ENCODE measurements at regions not wholly inside any gene's neighbourhood (a gene's known extent, or its start where the extent isn't known, plus 50 kb on each side); places are given as distances from the start of the nearest gene placed in this dataset.

DNA sequence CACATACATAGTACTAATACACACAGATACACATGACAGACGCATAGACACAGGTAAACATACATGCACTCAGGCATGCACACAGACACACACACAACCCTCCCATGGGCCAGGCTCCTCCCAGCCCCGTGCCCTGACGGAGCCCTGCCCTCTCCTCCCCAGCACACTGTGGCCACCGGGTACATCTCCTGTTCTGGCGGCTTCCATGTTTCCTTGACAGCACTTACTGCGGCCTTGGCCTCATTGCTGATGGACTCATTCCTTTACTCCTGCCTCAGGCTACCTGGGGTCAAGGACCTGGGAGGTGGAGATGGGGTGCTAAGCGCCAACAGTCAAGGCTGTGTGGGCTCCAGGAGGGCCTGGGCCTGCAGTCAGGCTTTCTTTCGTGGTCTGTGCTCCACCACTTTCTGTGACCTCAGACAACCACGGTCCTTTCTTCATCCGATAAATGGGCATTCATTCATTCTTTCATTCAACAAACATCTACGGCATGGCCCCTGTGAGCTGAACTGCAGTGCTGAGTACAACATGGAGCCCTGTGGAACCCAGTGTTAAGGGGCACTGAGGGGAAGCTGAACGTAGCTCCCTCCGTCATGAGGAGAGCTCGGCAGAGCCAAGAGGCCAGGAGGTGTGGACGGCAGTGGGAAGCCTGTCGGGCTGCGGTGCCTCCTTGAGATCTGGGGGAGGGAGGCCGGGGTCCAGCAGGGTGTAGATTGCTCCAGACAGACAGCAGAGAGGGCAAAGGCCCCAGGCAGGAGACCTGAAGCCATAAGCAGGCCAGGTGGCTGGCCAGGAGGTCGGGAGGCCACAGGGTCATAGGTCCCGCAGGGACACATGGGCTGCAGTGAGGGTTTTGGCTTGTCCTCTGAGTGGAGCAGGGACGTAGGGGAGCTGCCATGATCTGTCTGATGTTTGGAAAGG is 190.4 kb upstream of the HDAC4 start:
- TF ChIP-seq, protein P1, sequence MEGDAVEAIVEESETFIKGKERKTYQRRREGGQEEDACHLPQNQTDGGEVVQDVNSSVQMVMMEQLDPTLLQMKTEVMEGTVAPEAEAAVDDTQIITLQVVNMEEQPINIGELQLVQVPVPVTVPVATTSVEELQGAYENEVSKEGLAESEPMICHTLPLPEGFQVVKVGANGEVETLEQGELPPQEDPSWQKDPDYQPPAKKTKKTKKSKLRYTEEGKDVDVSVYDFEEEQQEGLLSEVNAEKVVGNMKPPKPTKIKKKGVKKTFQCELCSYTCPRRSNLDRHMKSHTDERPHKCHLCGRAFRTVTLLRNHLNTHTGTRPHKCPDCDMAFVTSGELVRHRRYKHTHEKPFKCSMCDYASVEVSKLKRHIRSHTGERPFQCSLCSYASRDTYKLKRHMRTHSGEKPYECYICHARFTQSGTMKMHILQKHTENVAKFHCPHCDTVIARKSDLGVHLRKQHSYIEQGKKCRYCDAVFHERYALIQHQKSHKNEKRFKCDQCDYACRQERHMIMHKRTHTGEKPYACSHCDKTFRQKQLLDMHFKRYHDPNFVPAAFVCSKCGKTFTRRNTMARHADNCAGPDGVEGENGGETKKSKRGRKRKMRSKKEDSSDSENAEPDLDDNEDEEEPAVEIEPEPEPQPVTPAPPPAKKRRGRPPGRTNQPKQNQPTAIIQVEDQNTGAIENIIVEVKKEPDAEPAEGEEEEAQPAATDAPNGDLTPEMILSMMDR (IDR thresholded peaks at IDR 0.05; ENCODE audit: insufficient read depth, low read length, missing control alignments), result no peak
- no peak for DNase-seq (ENCODE audit: low read depth, low spot score)
- H3K4me3 ChIP-seq (ENCODE audit: low read depth, low read length), result no peak overlapping the region
- ChIA-PET CTCF (no interaction called here), POLR2A (no interaction called here)

DNA sequence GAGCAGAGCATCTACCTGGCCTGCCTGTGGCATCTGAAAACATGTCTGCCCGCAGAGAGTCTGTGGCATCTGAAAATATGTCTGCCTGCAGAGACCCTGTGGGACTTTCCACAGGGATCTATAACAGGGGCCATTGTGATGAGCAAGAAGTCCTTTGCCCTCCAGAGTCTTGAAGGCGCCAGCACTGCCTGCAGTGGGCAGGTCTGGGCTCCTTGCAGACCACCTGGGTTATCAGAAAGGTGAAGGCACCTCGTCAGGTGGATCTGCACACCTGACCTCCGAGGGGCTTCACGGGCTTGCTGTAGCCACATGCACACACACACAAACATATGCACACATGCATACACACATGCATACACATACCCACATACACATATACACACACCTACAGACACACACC is 189.5 kb upstream of the HDAC4 start:
- ChIA-PET CTCF (no interaction called here), POLR2A (no interaction called here)
- DNase-seq (ENCODE audit: low read depth, low spot score), result no peak
- H3K4me3 ChIP-seq (ENCODE audit: low read depth, low read length), result no peak overlapping the region
- TF ChIP-seq, protein P1 (IDR thresholded peaks at IDR 0.05; ENCODE audit: insufficient read depth, low read length, missing control alignments), result no peak

DNA sequence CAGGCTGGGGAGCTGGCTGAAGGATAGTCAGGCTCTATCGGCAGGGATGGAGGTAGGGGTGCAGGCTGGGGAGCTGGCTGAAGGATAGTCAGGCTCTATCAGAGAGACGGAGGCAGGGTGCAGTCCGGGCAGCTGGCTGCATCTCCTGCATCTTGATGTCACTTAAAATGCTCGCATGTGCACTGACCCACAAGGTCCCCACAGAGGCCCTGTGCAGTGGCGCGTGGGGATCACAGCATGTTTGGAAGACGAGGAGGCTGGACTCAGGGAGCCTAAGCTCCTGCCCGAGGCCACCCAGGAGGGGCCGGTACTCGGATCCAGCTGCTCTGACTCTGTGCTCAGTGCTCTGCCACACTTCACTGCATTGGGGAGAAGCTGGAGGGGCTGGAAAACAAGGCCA is 189.0 kb upstream of the HDAC4 start:
- TF ChIP-seq, protein P1 (IDR thresholded peaks at IDR 0.05; ENCODE audit: insufficient read depth, low read length, missing control alignments), result no peak
- no peak for DNase-seq (ENCODE audit: low read depth, low spot score)
- no peak overlapping the region for H3K4me3 ChIP-seq (ENCODE audit: low read depth, low read length)
- CTCF ChIA-PET, result no interaction called here
- POLR2A ChIA-PET, result no interaction called here

DNA sequence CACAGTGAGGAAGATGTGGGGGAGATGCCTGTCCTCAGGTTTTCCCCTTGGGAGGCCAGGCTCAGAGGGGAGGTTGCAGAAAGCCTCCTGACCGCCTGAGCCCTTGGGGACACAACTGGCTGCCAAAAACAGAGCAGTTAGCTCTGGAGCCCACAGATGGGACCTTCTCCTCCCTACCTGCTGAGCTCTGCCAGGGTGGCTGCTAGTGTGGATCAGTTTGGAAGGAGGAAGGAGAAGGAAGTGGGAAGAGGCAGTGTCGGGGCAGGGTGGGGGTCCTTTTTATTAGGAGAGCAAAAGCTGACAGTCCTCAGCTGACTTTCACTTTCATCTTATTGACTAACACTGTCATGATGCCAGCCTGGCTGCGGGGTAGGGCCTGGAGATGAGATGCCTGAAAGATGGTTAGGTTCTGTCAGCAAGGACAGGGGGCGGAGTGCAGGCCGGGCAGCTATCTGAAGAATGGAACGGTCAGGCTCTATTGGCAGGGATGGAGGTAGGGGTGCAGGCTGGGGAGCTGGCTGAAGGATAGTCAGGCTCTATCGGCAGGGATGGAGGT is 188.5 kb upstream of the HDAC4 start:
- no peak overlapping the region for H3K4me3 ChIP-seq (ENCODE audit: low read depth, low read length)
- TF ChIP-seq, protein P1 (IDR thresholded peaks at IDR 0.05; ENCODE audit: insufficient read depth, low read length, missing control alignments), result no peak
- DNase-seq (ENCODE audit: low read depth, low spot score), result no peak
- ChIA-PET POLR2A (no interaction called here), CTCF (no interaction called here)

DNA sequence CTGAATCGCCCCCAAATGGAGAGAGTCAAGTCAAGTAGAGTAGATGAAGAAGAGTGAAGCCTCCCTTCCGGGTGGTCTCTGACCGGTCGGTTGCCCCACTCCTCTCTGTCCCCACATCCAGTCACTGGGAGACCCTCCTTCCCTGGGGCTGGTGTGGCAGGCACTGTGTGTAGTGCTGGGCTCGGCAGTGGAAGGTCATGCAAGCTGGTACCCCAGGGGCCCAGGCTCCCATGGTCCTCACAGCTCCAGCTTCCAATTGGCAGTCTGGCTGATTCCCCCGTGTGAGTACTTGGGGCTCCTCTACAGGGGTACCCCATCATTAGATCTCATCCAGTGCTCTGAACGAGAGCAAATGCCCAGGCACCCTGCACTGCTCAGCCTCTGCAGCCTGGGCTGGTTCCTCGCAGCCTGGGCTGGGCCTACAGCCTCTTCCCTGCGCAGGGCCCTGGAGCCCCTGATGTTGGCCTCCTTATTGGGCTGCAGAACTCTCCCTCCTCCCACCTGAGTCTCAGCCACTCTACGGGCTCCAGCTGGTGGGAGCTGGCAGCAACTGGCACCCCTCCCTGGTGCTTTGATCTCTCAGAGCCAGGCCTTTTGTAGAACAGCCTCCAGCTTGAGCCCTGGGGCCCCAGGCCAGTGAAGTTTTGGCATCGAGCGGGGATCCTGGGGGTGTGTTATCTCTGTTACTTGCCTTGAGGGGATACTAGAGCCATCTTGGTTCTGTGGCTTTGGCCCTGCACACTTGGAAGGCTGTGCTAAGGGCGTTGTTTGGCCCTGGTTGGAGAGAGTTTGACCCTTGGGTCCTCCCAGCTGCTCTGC is 187.8 kb upstream of the HDAC4 start:
- no peak for DNase-seq (ENCODE audit: low read depth, low spot score)
- POLR2A ChIA-PET, result no interaction called here
- no peak overlapping the region for H3K4me3 ChIP-seq (ENCODE audit: low read depth, low read length)
- CTCF ChIA-PET, result no interaction called here
- TF ChIP-seq, protein P1 (IDR thresholded peaks at IDR 0.05; ENCODE audit: insufficient read depth, low read length, missing control alignments), result no peak

DNA sequence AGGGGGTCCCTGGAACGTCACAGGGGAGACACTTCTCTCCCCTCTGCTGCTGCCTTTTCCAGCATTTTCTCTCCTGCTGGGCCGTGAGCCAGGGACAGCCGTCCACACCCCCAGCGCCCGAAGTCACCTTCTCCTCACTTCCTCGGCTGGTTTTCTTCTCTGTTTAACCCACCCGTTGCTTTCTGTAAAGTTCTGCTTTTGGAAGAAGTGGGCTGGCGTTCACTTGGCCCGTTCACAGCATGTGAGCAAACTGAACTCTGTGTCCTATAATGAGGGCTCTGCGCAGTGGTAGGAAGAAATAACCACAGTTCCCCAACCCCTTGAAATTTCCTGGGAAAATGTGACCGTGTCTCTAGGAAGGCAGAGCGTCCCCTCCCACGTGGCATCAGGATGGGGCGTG is 187.0 kb upstream of the HDAC4 start:
- no peak overlapping the region for H3K4me3 ChIP-seq (ENCODE audit: low read depth, low read length)
- ChIA-PET CTCF (no interaction called here), POLR2A (no interaction called here)
- DNase-seq (ENCODE audit: low read depth, low spot score), result no peak
- TF ChIP-seq, protein P1 (IDR thresholded peaks at IDR 0.05; ENCODE audit: insufficient read depth, low read length, missing control alignments), result no peak
